K562 (cell line): ENCODE measurements at regions not wholly inside any gene's neighbourhood (a gene's known extent, or its start where the extent isn't known, plus 50 kb on each side); places are given as distances from the start of the nearest gene placed in this dataset.

Experiments
- ARID2 ChIP-seq: fragments of 450-650 bp; IDR thresholded peaks from 2 replicates; pipeline ENCODE4 v1.6.1; 2017; ENCODE audit warnings: antibody characterized with exemption, mild to moderate bottlenecking
- BHLHE40 ChIP-seq: IDR thresholded peaks from 2 replicates; pipeline ENCODE4 v1.6.1; 2011; ENCODE audit warnings: low read length, improper control_type of control experiment
- CBX5 ChIP-seq: IDR thresholded peaks from 2 replicates; pipeline ENCODE4 v1.6.1; 2014; ENCODE audit warnings: low read depth, borderline replicate concordance
- CSDE1 ChIP-seq, 2 experiments: fragments of 450-650 bp; IDR thresholded peaks; 2 replicates each; pipeline ENCODE4 v1.6.1; 2016; ENCODE audit warnings: mild to moderate bottlenecking in 1 of 2
- HOMEZ ChIP-seq: fragments of 250-450 bp; sonication (Bioruptor Pico); IDR thresholded peaks from 2 replicates; pipeline ENCODE4 v1.4.0; 2020; ENCODE audit warnings: mild to moderate bottlenecking, moderate library complexity
- MYC ChIP-seq, 2 experiments: fragments of 250-450 bp in 1 of 2; sonication (Bioruptor Pico) in 1 of 2; IDR thresholded peaks; 2 replicates each; pipeline versions ENCODE4 v1.5.1 to v1.6.1; 2012 to 2021; ENCODE audit warnings: low read depth in 2 of 2, borderline replicate concordance in 1 of 2, improper control_type of control experiment in 1 of 2, low read length in 1 of 2, mild to moderate bottlenecking in 1 of 2, moderate library complexity in 1 of 2
- NCOA2 ChIP-seq, 2 experiments: fragments of 450-650 bp; IDR thresholded peaks; 2 replicates each; pipeline ENCODE4 v1.6.1; 2018; ENCODE audit warnings: mild to moderate bottlenecking in 2 of 2, moderate library complexity in 1 of 2; ENCODE audit not compliant: partially characterized antibody in 2 of 2
- PHF21A ChIP-seq: fragments of 450-650 bp; IDR thresholded peaks from 2 replicates; pipeline ENCODE4 v1.6.1; 2017; ENCODE audit warnings: low read depth, borderline replicate concordance
- PREB ChIP-seq: sonication (generic); formaldehyde crosslinking; IDR thresholded peaks from 2 replicates; pipeline ENCODE4 v1.8.1; 2023; ENCODE audit warnings: mild to moderate bottlenecking, missing genetic modification reagents
- RHOXF2B ChIP-seq: fragments of 250-450 bp; sonication (Bioruptor Pico); conservative IDR thresholded peaks from 2 replicates; pipeline ENCODE4 v1.5.1; 2021
- SMAD1 ChIP-seq: fragments of 150-350 bp; IDR thresholded peaks from 2 replicates; pipeline ENCODE4 v1.6.1; 2014; ENCODE audit warnings: low read length, low read depth; ENCODE audit not compliant: partially characterized antibody
- SRSF1 ChIP-seq: fragments of 200-400 bp; formaldehyde crosslinking; IDR thresholded peaks from 2 replicates; pipeline ENCODE4 v1.6.1; 2017; ENCODE audit warnings: mild to moderate bottlenecking, low read depth, low read length, moderate library complexity
- SRSF3 ChIP-seq: fragments of 200-400 bp; formaldehyde crosslinking; IDR thresholded peaks from 2 replicates; pipeline ENCODE4 v1.6.1; 2016; ENCODE audit warnings: mild to moderate bottlenecking, low read length, moderate library complexity; ENCODE audit not compliant: insufficient read depth
- TOE1 ChIP-seq, 2 experiments: fragments of 450-650 bp in 1 of 2; sonication (generic) in 1 of 2; formaldehyde crosslinking in 1 of 2; IDR thresholded peaks; 2 replicates each; pipeline versions ENCODE4 v1.7.1 to v1.8.0; 2016 to 2022; ENCODE audit warnings: borderline replicate concordance in 2 of 2, mild to moderate bottlenecking in 2 of 2, antibody characterized with exemption in 1 of 2, inconsistent platforms in 1 of 2, low read depth in 1 of 2, missing genetic modification reagents in 1 of 2, moderate library complexity in 1 of 2
- ZBTB12 ChIP-seq: fragments of 250-450 bp; sonication (Bioruptor Pico); IDR thresholded peaks from 2 replicates; pipeline ENCODE4 v1.4.0; 2020
- ZBTB17 ChIP-seq: fragments of 450-650 bp; formaldehyde crosslinking; IDR thresholded peaks from 2 replicates; pipeline ENCODE4 v1.4.0; 2020; ENCODE audit warnings: mild to moderate bottlenecking
- ZNF134 ChIP-seq: fragments of 250-450 bp; sonication (Bioruptor Pico); conservative IDR thresholded peaks from 2 replicates; pipeline ENCODE4 v1.4.0; 2020
- ZNF146 ChIP-seq: IDR thresholded peaks from one replicate; pipeline ENCODE4 v1.6.1; 2018; ENCODE audit warnings: missing compliant biosample characterization; ENCODE audit not compliant: unreplicated experiment
- TF ChIP-seq, protein P1 (sequence below): fragments of 250-450 bp; sonication (Bioruptor Pico); IDR thresholded peaks from 2 replicates; pipeline ENCODE4 v1.4.0; 2020; ENCODE audit warnings: mild to moderate bottlenecking
- TF ChIP-seq, protein P2 (sequence below): fragments of 450-650 bp; formaldehyde crosslinking; IDR thresholded peaks from 2 replicates; pipeline ENCODE4 v1.4.0; 2022; ENCODE audit warnings: missing genetic modification characterization

- TF ChIP-seq CBX5, result no peak
- no peak for TF ChIP-seq PHF21A
- no peak for TF ChIP-seq SRSF3
- TF ChIP-seq ZBTB17 (CRISPR knock-in tag), result no peak
- TF ChIP-seq ZNF134 (CRISPR knock-in tag), result no peak; the same call in 1 of the 2 replicates
- TF ChIP-seq TOE1 (IDR thresholded peaks at IDR 0.05; ENCODE audit: borderline replicate concordance), result no peak
- no peak for TF ChIP-seq TOE1 (CRISPR knock-in tag; IDR thresholded peaks at IDR 0.05; ENCODE audit: borderline replicate concordance, low read depth)
- TF ChIP-seq, protein P1, sequence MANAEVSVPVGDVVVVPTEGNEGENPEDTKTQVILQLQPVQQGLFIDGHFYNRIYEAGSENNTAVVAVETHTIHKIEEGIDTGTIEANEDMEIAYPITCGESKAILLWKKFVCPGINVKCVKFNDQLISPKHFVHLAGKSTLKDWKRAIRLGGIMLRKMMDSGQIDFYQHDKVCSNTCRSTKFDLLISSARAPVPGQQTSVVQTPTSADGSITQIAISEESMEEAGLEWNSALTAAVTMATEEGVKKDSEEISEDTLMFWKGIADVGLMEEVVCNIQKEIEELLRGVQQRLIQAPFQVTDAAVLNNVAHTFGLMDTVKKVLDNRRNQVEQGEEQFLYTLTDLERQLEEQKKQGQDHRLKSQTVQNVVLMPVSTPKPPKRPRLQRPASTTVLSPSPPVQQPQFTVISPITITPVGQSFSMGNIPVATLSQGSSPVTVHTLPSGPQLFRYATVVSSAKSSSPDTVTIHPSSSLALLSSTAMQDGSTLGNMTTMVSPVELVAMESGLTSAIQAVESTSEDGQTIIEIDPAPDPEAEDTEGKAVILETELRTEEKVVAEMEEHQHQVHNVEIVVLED (CRISPR knock-in tag), result 0 out of 2 replicates have a peak, but pooled peaks have one; percentile 31
- 0 out of 2 replicates have a peak, but pooled peaks have one; percentile 21 for TF ChIP-seq ZBTB12
- no peak for TF ChIP-seq RHOXF2B (CRISPR knock-in tag)
- TF ChIP-seq BHLHE40, result no peak
- TF ChIP-seq MYC (IDR thresholded peaks at IDR 0.05; ENCODE audit: low read depth, low read length), result peak; percentile 36; the same call in 1 of the 2 replicates
- TF ChIP-seq MYC (CRISPR knock-in tag; IDR thresholded peaks at IDR 0.05; ENCODE audit: borderline replicate concordance, low read depth), result no peak
- TF ChIP-seq PREB (CRISPR knock-in tag), result no peak
- TF ChIP-seq, protein P2, sequence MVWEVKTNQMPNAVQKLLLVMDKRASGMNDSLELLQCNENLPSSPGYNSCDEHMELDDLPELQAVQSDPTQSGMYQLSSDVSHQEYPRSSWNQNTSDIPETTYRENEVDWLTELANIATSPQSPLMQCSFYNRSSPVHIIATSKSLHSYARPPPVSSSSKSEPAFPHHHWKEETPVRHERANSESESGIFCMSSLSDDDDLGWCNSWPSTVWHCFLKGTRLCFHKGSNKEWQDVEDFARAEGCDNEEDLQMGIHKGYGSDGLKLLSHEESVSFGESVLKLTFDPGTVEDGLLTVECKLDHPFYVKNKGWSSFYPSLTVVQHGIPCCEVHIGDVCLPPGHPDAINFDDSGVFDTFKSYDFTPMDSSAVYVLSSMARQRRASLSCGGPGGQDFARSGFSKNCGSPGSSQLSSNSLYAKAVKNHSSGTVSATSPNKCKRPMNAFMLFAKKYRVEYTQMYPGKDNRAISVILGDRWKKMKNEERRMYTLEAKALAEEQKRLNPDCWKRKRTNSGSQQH (CRISPR knock-in tag), result no peak
- no peak for TF ChIP-seq HOMEZ (CRISPR knock-in tag)
- TF ChIP-seq SRSF1, result no peak
- no peak for TF ChIP-seq ARID2
- TF ChIP-seq ZNF146 (CRISPR knock-in tag), result no peak
- no peak for TF ChIP-seq NCOA2 (IDR thresholded peaks at IDR 0.05; ENCODE audit: partially characterized antibody in 2 of 2)
- no peak for TF ChIP-seq CSDE1 (IDR thresholded peaks at IDR 0.05)
- no peak for TF ChIP-seq SMAD1
These were observed 281.5 kb upstream of the HTR2A start (continued) for GRCh38 chr13:47178090-47178950.
